Prostate gland (tissue), 2 donors: ENCODE measurements at regions not wholly inside any gene's neighbourhood (a gene's known extent, or its start where the extent isn't known, plus 50 kb on each side); places are given as distances from the start of the nearest gene placed in this dataset.

Source experiments
- CTCF ChIP-seq, 4 experiments: fragments of 200-600 bp in 2 of 4; fragments of 450-650 bp in 2 of 4; sonication (generic) in 2 of 4; IDR thresholded peaks; 1 replicate in 3 of 4; 2 replicates in 1 of 4; pipeline ENCODE4 v1.5.1; 2016 to 2019; ENCODE audit warnings: antibody characterized with exemption in 4 of 4, mild to moderate bottlenecking in 2 of 4, moderate library complexity in 2 of 4
- POLR2A ChIP-seq: fragments of 450-650 bp; IDR thresholded peaks from one replicate; pipeline ENCODE4 v1.6.1; 2016; ENCODE audit warnings: antibody characterized with exemption, mild to moderate bottlenecking

- TF ChIP-seq CTCF (IDR thresholded peaks at IDR 0.05) = no peak
- TF ChIP-seq POLR2A = no peak
These were observed 126.5 kb upstream of the MAN2A1 start for GRCh38 chr5:109563189-109563588.
